ENCODE measurements at regions not wholly inside any gene's neighbourhood (a gene's known extent, or its start where the extent isn't known, plus 50 kb on each side); places are given as distances from the start of the nearest gene placed in this dataset.

DNA sequence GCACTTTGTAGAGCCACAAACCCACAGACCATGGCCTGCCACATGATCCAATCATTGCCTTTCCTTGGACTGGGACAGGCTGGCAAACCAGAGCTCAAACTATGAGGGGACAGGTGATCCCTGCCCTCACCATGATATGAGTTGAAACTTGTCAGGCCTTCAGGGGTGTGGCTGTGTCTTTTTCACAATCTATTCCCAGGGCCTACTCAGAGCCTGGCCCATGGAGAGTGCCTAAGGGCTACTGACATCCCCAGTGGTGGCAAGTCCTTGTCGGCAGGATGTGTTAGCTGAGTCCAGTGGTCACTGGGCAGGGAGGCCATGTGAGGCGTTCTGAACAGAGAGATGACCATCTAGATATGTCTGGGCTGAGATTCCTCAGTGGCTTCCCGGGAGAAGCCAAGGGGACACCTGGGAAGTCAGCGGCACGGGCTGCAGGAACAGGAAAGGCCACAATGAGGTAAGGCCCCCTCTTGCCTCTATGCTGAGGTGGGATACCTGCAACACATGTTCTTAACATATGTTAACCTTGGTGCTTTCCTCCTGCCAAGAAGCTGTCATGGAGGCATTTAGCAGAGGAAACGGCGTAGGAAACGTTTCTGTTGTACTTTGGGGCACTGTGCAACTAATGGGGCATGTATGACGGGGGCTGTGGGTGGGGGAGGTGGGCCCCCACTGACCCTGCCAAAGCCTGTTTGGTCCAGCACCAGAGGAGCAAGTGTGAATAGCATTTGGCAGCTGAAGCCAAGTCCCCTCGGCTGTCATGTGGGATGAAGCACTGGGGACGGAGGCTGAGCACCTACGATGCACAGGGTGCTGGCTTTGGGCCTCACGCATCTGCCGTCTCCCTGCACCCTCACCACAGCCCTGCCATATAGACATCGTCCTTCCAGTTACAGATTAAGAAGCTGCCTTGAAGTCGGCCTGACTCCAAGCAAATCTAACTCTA lies 384.0 kb downstream of the RPS24 start:
- Histone ChIP-seq H3K9ac (ENCODE audit: low read length) (no peak overlapping the region), H3K4me3 (replicated peaks in 1 of 2; ENCODE audit: low read depth in 1 of 2, low read length in 2 of 2) (no peak overlapping the region), H3K9me2 (ENCODE audit: insufficient read depth) (no peaks in the 10 kb centered on the region), H3K4me1 (ENCODE audit: control insufficient read depth in 1 of 2, insufficient read depth in 2 of 2, low read length in 2 of 2) (peaks cover 6 to 11% of the 10 kb centered on the region in 2 experiments), H3K27ac (ENCODE audit: low read depth, low read length) (no peak overlapping the region), H3K27me3 (ENCODE audit: insufficient read depth, low read length) (no peaks in the 10 kb centered on the region), H3K4me2 (ENCODE audit: low read length) (no peak overlapping the region), H3K79me2 (ENCODE audit: insufficient read depth, low read length) (no peaks in the 10 kb centered on the region), H3K9me3 (ENCODE audit: control insufficient read depth in 1 of 2, insufficient read depth in 1 of 2, low read depth in 1 of 2, low read length in 2 of 2) (no peaks in the 10 kb centered on the region), H4K20me1 (ENCODE audit: insufficient read depth) (no peaks in the 10 kb centered on the region), H2AFZ (ENCODE audit: low read depth, low read length, poor library complexity, severe bottlenecking) (no peak overlapping the region), H3K36me3 (ENCODE audit: control insufficient read depth in 1 of 2, insufficient read depth in 2 of 2, low read length in 2 of 2) (no peaks in the 10 kb centered on the region)
- POLR2A ChIA-PET = no interaction called here
- CTCF ChIA-PET = no interaction called here
- DNase-seq (ENCODE audit: low read depth, low spot score) (no peak), ATAC-seq (no peak)
- no peak for TF ChIP-seq SP1 (IDR thresholded peaks at IDR 0.05; ENCODE audit: low read depth)
- TF ChIP-seq, protein P1, sequence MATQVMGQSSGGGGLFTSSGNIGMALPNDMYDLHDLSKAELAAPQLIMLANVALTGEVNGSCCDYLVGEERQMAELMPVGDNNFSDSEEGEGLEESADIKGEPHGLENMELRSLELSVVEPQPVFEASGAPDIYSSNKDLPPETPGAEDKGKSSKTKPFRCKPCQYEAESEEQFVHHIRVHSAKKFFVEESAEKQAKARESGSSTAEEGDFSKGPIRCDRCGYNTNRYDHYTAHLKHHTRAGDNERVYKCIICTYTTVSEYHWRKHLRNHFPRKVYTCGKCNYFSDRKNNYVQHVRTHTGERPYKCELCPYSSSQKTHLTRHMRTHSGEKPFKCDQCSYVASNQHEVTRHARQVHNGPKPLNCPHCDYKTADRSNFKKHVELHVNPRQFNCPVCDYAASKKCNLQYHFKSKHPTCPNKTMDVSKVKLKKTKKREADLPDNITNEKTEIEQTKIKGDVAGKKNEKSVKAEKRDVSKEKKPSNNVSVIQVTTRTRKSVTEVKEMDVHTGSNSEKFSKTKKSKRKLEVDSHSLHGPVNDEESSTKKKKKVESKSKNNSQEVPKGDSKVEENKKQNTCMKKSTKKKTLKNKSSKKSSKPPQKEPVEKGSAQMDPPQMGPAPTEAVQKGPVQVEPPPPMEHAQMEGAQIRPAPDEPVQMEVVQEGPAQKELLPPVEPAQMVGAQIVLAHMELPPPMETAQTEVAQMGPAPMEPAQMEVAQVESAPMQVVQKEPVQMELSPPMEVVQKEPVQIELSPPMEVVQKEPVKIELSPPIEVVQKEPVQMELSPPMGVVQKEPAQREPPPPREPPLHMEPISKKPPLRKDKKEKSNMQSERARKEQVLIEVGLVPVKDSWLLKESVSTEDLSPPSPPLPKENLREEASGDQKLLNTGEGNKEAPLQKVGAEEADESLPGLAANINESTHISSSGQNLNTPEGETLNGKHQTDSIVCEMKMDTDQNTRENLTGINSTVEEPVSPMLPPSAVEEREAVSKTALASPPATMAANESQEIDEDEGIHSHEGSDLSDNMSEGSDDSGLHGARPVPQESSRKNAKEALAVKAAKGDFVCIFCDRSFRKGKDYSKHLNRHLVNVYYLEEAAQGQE (IDR thresholded peaks at IDR 0.05; ENCODE audit: low read depth) = no peak
- TF ChIP-seq, protein P2, sequence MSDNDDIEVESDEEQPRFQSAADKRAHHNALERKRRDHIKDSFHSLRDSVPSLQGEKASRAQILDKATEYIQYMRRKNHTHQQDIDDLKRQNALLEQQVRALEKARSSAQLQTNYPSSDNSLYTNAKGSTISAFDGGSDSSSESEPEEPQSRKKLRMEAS (IDR thresholded peaks at IDR 0.05) = no peak
- TF ChIP-seq FOSL1 (IDR thresholded peaks at IDR 0.05; ENCODE audit: low read depth) = no peak
- BruUV-seq (replicated peaks) = no TSS peak
- RAD21 ChIA-PET (ENCODE audit: low non-redundant PET in 1 of 2, low total read pairs in 2 of 2, uncharacterized antibody in 2 of 2, unreplicated experiment in 2 of 2) = no interaction called here
- intact Hi-C loops (cut with micrococcal nuclease) = no loop called here

Measured in HCT116 (cell line).